HFFc6 (cell line): ENCODE measurements at regions not wholly inside any gene's neighbourhood (a gene's known extent, or its start where the extent isn't known, plus 50 kb on each side); places are given as distances from the start of the nearest gene placed in this dataset.

Experiments
- DNase-seq: peaks from one replicate; pipeline ENCODE4 v3.0.0-alpha.2; 2018
- H3K27ac Mint-ChIP-seq: 2 replicates; pipeline ENCODE4 v1.8.0; 2020; ENCODE audit warnings: mild to moderate bottlenecking, mixed read lengths
- H3K27me3 Mint-ChIP-seq: 2 replicates; pipeline ENCODE4 v1.8.0; 2021; ENCODE audit warnings: mild to moderate bottlenecking, moderate library complexity, mixed read lengths; ENCODE audit not compliant: insufficient read depth
- H3K36me3 Mint-ChIP-seq: 2 replicates; pipeline ENCODE4 v1.8.0; 2021; ENCODE audit warnings: low read depth, mixed read lengths
- H3K4me1 Mint-ChIP-seq: 2 replicates; pipeline ENCODE4 v1.8.0; 2020; ENCODE audit warnings: low read depth, mixed read lengths
- H3K4me3 Mint-ChIP-seq: 2 replicates; pipeline ENCODE4 v1.8.0; 2020; ENCODE audit warnings: mild to moderate bottlenecking, moderate library complexity, mixed read lengths
- H3K9me3 Mint-ChIP-seq: 2 replicates; pipeline ENCODE4 v1.8.0; 2020; ENCODE audit warnings: mild to moderate bottlenecking, mixed read lengths
- CTCF ChIP-seq: fragments of 200-600 bp; sonication (generic); IDR thresholded peaks from 2 replicates; pipeline ENCODE4 v1.5.0; 2021; ENCODE audit warnings: antibody characterized with exemption, mild to moderate bottlenecking

GRCh38 chr5:107310181-107310580 is 360.6 kb downstream of the EFNA5 start:
- no peak overlapping the region for H3K4me3 Mint-ChIP-seq
- H3K9me3 Mint-ChIP-seq: peaks cover 24% of the 10 kb centered on the region
- H3K4me1 Mint-ChIP-seq: no peaks in the 10 kb centered on the region
- H3K27ac Mint-ChIP-seq: no peak overlapping the region
- H3K36me3 Mint-ChIP-seq: no peaks in the 10 kb centered on the region
- peaks cover 3% of the 10 kb centered on the region; the same call in 1 of the 2 replicates for H3K27me3 Mint-ChIP-seq
- no peak for DNase-seq
- no peak for TF ChIP-seq CTCF

GRCh38 chr5:107306594-107306993 is 364.1 kb downstream of the EFNA5 start:
- H3K27me3 Mint-ChIP-seq: peaks cover 4% of the 10 kb centered on the region; the same call in 1 of the 2 replicates
- H3K9me3 Mint-ChIP-seq: peaks cover 40% of the 10 kb centered on the region
- TF ChIP-seq CTCF: no peak
- no peaks in the 10 kb centered on the region for H3K4me1 Mint-ChIP-seq
- no peak for DNase-seq
- H3K27ac Mint-ChIP-seq: no peak overlapping the region
- H3K4me3 Mint-ChIP-seq: no peak overlapping the region
- H3K36me3 Mint-ChIP-seq: no peaks in the 10 kb centered on the region

DNA sequence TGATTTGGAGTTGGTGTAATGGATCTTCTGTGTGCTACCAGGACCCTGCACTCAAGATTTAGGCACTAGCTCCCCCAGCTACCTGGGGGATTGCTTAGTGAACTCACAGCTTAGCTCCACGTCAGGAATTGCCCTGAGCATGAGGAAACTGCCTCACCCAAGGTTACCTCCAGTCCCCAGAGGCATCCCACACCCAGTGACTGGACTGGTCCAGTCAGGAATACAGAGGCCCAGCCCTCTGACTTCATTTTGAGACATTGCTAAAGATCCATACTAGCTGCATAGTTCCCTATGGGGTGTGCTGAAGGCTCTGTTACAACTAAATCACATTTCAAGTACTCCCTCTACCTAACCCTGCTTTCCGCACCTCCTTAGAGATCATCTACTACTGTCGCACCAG is 364.7 kb downstream of the EFNA5 start:
- no peak overlapping the region for H3K4me3 Mint-ChIP-seq
- peaks cover 4% of the 10 kb centered on the region; the same call in 1 of the 2 replicates for H3K27me3 Mint-ChIP-seq
- H3K9me3 Mint-ChIP-seq: peaks cover 40% of the 10 kb centered on the region
- no peak for DNase-seq
- no peak overlapping the region for H3K27ac Mint-ChIP-seq
- no peaks in the 10 kb centered on the region for H3K4me1 Mint-ChIP-seq
- H3K36me3 Mint-ChIP-seq: no peaks in the 10 kb centered on the region
- no peak for TF ChIP-seq CTCF

- Mint-ChIP-seq H3K9me3 (peaks cover 45% of the 10 kb centered on the region), H3K4me1 (no peaks in the 10 kb centered on the region), H3K36me3 (no peaks in the 10 kb centered on the region), H3K27me3 (peaks cover 1% of the 10 kb centered on the region; the same call in 1 of the 2 replicates), H3K27ac (no peak overlapping the region), H3K4me3 (no peak overlapping the region)
- no peak for TF ChIP-seq CTCF
- DNase-seq: no peak
Observed at GRCh38 chr5:107304684-107305083, 366.1 kb downstream of the EFNA5 start.

- H3K9me3 Mint-ChIP-seq: peaks cover 45% of the 10 kb centered on the region
- DNase-seq: no peak
Observed at GRCh38 chr5:107303171-107303968, 367.4 kb downstream of the EFNA5 start.

More at GRCh38 chr5:107303171-107303968, 367.4 kb downstream of the EFNA5 start:
- no peaks in the 10 kb centered on the region for H3K36me3 Mint-ChIP-seq
- no peak for TF ChIP-seq CTCF
- H3K4me1 Mint-ChIP-seq: no peaks in the 10 kb centered on the region
- no peak overlapping the region for H3K4me3 Mint-ChIP-seq
- peaks cover 1% of the 10 kb centered on the region; the same call in 1 of the 2 replicates for H3K27me3 Mint-ChIP-seq
- H3K27ac Mint-ChIP-seq: no peak overlapping the region
